ENCODE measurements at regions not wholly inside any gene's neighbourhood (a gene's known extent, or its start where the extent isn't known, plus 50 kb on each side); places are given as distances from the start of the nearest gene placed in this dataset.

- H3K4me3 ChIP-seq (ENCODE audit: low read length) = no peak overlapping the region
- TF ChIP-seq CTCF (conservative IDR thresholded peaks at IDR 0.05; ENCODE audit: low read length) = no peak
- no peak for DNase-seq (ENCODE audit: low read depth)
These were observed 592.6 kb upstream of the SLIT2 start for GRCh38 chr4:19659101-19659500.

DNA sequence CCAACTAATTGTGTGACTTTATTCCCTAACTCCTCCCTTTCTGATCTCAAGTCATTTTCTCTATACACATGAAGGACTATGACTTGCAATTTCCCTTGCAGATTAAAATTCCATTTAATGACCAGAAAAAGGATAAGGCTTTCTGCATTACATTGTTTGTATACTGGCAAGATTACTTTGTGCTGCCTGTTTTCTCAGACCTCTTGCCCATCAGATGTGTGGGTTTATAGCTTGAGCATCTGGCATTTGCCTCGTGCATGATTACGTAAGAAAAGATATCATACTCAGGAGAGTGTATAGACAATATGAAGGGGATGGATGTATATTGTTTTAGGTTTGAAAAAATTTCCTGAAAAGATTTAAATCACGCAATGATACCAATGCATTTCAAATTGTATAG is 593.8 kb upstream of the SLIT2 start:
- DNase-seq (ENCODE audit: low read depth) = no peak
- H3K4me3 ChIP-seq (ENCODE audit: low read length) = no peak overlapping the region
- no peak for TF ChIP-seq CTCF (conservative IDR thresholded peaks at IDR 0.05; ENCODE audit: low read length)

DNA sequence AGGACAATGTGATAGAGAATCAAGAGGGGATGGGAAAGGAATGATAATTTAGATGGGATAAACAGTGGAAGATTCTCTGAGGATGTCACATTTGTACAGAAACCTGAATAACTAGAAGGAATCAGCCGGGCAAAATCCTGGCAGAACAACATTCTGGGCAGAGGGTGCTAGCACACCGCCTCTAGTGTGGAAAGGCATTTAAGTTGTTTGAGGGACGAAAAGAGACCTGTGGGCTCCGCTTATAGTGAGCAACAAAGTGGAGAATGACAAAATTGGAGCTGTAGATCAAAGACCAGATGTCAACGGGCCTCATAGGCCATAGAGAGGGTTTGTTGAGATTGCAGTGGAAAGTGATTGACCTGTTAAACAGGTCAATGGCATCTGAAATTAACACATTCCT is 596.0 kb upstream of the SLIT2 start:
- no peak for DNase-seq (ENCODE audit: low read depth)
- H3K4me3 ChIP-seq (ENCODE audit: low read length) = no peak overlapping the region
- TF ChIP-seq CTCF (conservative IDR thresholded peaks at IDR 0.05; ENCODE audit: low read length) = no peak

GRCh38 chr4:19650903-19651864 is 600.5 kb upstream of the SLIT2 start:
- no peak overlapping the region for H3K4me3 ChIP-seq (ENCODE audit: low read length)
- no peak for TF ChIP-seq CTCF (conservative IDR thresholded peaks at IDR 0.05; ENCODE audit: low read length)
- peak; percentile 30 for DNase-seq (ENCODE audit: low read depth)

GRCh38 chr4:19645589-19645988 is 606.1 kb upstream of the SLIT2 start:
- DNase-seq (ENCODE audit: low read depth) = no peak
- H3K4me3 ChIP-seq (ENCODE audit: low read length) = no peak overlapping the region
- no peak for TF ChIP-seq CTCF (conservative IDR thresholded peaks at IDR 0.05; ENCODE audit: low read length)

- peak; percentile 11 for DNase-seq (ENCODE audit: low read depth)
- H3K4me3 ChIP-seq (ENCODE audit: low read length) = no peak overlapping the region
- TF ChIP-seq CTCF (conservative IDR thresholded peaks at IDR 0.05; ENCODE audit: low read length) = no peak
These were observed 615.3 kb upstream of the SLIT2 start for GRCh38 chr4:19636451-19636850.

- no peak for TF ChIP-seq CTCF (conservative IDR thresholded peaks at IDR 0.05; ENCODE audit: low read length)
- DNase-seq (ENCODE audit: low read depth) = no peak
- no peak overlapping the region for H3K4me3 ChIP-seq (ENCODE audit: low read length)
These were observed 619.9 kb upstream of the SLIT2 start for GRCh38 chr4:19631814-19632213.
